Common myeloid progenitor, CD34-positive (primary cell): ENCODE measurements at regions not wholly inside any gene's neighbourhood (a gene's known extent, or its start where the extent isn't known, plus 50 kb on each side); places are given as distances from the start of the nearest gene placed in this dataset.

Experiments
- CTCF ChIA-PET: fragments of 350-600 bp; sonication (Branson Sonifier 250); formaldehyde crosslinking; loops from one replicate; lab custom pipeline; 2021; ENCODE audit warnings: antibody characterized with exemption; lab: Charles Lee
- POLR2A ChIA-PET: fragments of 350-600 bp; sonication (Branson Sonifier 250); formaldehyde crosslinking; loops from one replicate; lab custom pipeline; 2021; ENCODE audit warnings: antibody characterized with exemption; lab: Charles Lee
- DNase-seq, 3 donors: peaks; one replicate each; pipeline versions ENCODE4 v3.0.0 to v3.0.0-alpha.2; 2013
- H3K27ac ChIP-seq, 2 experiments: 1 replicate in 1 of 2; 2 replicates in 1 of 2; pipeline ENCODE4 v1.7.0; 2013; ENCODE audit warnings: inconsistent platforms in 2 of 2, low read length in 2 of 2, mild to moderate bottlenecking in 2 of 2, low read depth in 1 of 2, moderate library complexity in 1 of 2; ENCODE audit not compliant: severe bottlenecking in 2 of 2, insufficient read depth in 1 of 2, poor library complexity in 1 of 2
- H3K27me3 ChIP-seq, 5 experiments: replicated peaks in 2 of 5; 1 replicate in 3 of 5; 2 replicates in 2 of 5; pipeline versions ENCODE4 v1.6.1 to v1.7.0; 2013; ENCODE audit warnings: low read length in 4 of 5, mild to moderate bottlenecking in 2 of 5, moderate library complexity in 2 of 5, inconsistent platforms in 1 of 5; ENCODE audit not compliant: insufficient read depth in 5 of 5, control insufficient read depth in 4 of 5
- H3K36me3 ChIP-seq, 4 experiments: 1 replicate in 2 of 4; 2 replicates in 2 of 4; pipeline versions ENCODE4 v1.6.1 to v1.7.0; 2013; ENCODE audit warnings: low read length in 3 of 4, control low read depth in 1 of 4, mild to moderate bottlenecking in 1 of 4; ENCODE audit not compliant: control insufficient read depth in 4 of 4, insufficient read depth in 4 of 4
- H3K4me1 ChIP-seq, 4 experiments: 1 replicate in 3 of 4; 2 replicates in 1 of 4; pipeline versions ENCODE4 v1.6.1 to v1.7.1; 2013; ENCODE audit warnings: low read length in 3 of 4, mild to moderate bottlenecking in 3 of 4, control low read depth in 1 of 4, inconsistent platforms in 1 of 4, moderate library complexity in 1 of 4; ENCODE audit not compliant: control insufficient read depth in 4 of 4, insufficient read depth in 4 of 4; ENCODE audit errors: control extremely low read depth in 1 of 4
- H3K4me3 ChIP-seq, 7 experiments: 1 replicate in 4 of 7; 2 replicates in 3 of 7; pipeline versions ENCODE4 v1.5.1 to v1.7.0; 2013; ENCODE audit warnings: mild to moderate bottlenecking in 7 of 7, low read length in 6 of 7, moderate library complexity in 6 of 7, inconsistent platforms in 2 of 7, low read depth in 2 of 7, control low read depth in 1 of 7; ENCODE audit not compliant: insufficient read depth in 4 of 7, control insufficient read depth in 1 of 7; ENCODE audit errors: extremely low read depth in 1 of 7
- H3K9me3 ChIP-seq, 5 experiments: 1 replicate in 4 of 5; 2 replicates in 1 of 5; pipeline versions ENCODE4 v1.6.1 to v1.7.1; 2013; ENCODE audit warnings: low read length in 4 of 5, mild to moderate bottlenecking in 2 of 5, inconsistent platforms in 1 of 5, low read depth in 1 of 5, moderate library complexity in 1 of 5; ENCODE audit not compliant: control insufficient read depth in 4 of 5, insufficient read depth in 2 of 5; ENCODE audit errors: control extremely low read depth in 1 of 5
- WGBS: methylation state at CpG from one replicate; pipeline ENCODE4 v1.1.5; 2013; ENCODE audit not compliant: insufficient coverage; 5-methylcytosine and 5-hydroxymethylcytosine counted together

DNA sequence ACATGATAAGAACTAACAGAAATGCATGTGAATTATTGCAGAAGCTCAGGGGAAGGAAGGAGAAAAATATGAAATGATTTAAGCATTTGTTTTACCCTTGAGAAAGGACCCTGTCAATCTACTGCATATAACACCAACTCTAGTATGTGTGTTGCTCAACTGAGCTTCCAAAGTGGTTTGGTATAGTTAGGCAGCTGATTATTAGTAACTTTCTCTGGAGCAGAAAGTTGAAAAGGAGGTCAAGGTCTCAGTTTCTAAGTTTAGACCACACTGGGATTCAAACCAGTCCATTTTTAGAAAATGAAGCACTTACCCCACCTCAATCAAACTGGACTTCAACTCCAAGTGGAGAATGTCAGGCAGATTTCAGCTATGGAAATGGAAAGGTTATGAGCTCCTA is 123.3 kb upstream of the CDC42EP3 start:
- DNase-seq: no peak
- no peak overlapping the region for H3K4me3 ChIP-seq
- H3K27me3 ChIP-seq: no peaks in the 10 kb centered on the region
- H3K9me3 ChIP-seq: no peaks in the 10 kb centered on the region
- peaks cover 0 to 13% (median 8%) of the 10 kb centered on the region in 4 experiments for H3K4me1 ChIP-seq
- ChIA-PET POLR2A (interaction anchor here (0.6 kb wide), 1 partner anchor 897 kb away, joined by 4 read pairs; no protein-coding TSS in a partner anchor), CTCF (interaction anchor here (0.9 to 1.8 kb wide), 3 partner anchors 13 to 67 kb away, joined by 3 to 6 read pairs (median 4); no protein-coding TSS in a partner anchor)
- H3K27ac ChIP-seq: no peak overlapping the region
- no peaks in the 10 kb centered on the region for H3K36me3 ChIP-seq

DNA sequence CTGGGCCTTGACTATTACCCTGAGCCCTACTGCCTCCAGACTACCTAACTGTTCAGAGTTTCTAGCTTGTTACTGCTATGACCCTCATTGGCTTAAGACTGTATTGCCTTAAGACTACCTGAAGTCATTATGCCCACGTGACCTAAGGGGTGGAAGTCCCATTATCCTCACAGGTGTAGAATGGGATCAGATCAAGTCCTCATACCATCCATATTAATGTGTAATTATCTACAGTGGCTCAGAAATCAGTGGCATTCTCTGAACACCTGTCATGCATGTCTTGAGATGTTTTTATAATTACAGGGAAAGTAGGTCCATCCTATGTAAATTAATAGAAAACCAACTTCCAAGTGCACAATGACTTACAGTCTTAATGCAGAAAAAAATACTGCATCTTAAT is 124.0 kb upstream of the CDC42EP3 start:
- H3K4me3 ChIP-seq: no peak overlapping the region
- H3K9me3 ChIP-seq: no peaks in the 10 kb centered on the region
- CTCF ChIA-PET: interaction anchor here (0.9 to 1.8 kb wide), 3 partner anchors 12 to 265 kb away, joined by 3 to 6 read pairs (median 3); no protein-coding TSS in a partner anchor
- H3K27me3 ChIP-seq: no peaks in the 10 kb centered on the region
- H3K4me1 ChIP-seq: peaks cover 0 to 9% (median 5%) of the 10 kb centered on the region in 4 experiments
- no peaks in the 10 kb centered on the region for H3K36me3 ChIP-seq
- POLR2A ChIA-PET: no interaction called here
- no CpG with 5 or more reads among the region's 1 CpG for WGBS
- no peak overlapping the region for H3K27ac ChIP-seq
- DNase-seq: no peak

DNA sequence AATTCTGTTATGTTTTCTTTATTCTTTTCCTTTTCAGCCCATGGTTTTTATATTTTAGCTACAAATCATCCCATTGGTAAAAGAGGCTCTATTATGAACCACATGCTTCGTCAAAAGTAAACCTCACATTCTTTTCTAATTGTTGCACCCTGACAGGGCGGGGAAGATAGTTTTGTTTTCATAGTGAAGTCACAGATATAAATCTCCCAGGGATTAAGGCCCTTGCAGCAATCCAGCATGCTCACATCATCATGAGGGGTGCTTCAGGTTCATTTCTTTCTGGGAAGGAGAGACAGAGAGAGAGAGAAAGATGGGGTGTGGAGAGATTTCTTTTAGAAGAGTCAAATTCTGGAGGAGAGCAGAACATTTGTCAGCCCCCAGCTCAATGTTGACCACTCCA is 124.5 kb upstream of the CDC42EP3 start:
- no CpG with 5 or more reads among the region's 2 CpGs for WGBS
- no peaks in the 10 kb centered on the region for H3K27me3 ChIP-seq
- no peaks in the 10 kb centered on the region for H3K9me3 ChIP-seq
- no peak overlapping the region for H3K4me3 ChIP-seq
- ChIA-PET CTCF (interaction anchor here (1.1 to 1.8 kb wide), 3 partner anchors 11 to 381 kb away, joined by 3 to 6 read pairs (median 5); no protein-coding TSS in a partner anchor), POLR2A (no interaction called here)
- H3K4me1 ChIP-seq: peaks cover 0 to 9% (median 5%) of the 10 kb centered on the region in 4 experiments
- H3K27ac ChIP-seq: no peak overlapping the region
- DNase-seq: no peak
- H3K36me3 ChIP-seq: no peaks in the 10 kb centered on the region

DNA sequence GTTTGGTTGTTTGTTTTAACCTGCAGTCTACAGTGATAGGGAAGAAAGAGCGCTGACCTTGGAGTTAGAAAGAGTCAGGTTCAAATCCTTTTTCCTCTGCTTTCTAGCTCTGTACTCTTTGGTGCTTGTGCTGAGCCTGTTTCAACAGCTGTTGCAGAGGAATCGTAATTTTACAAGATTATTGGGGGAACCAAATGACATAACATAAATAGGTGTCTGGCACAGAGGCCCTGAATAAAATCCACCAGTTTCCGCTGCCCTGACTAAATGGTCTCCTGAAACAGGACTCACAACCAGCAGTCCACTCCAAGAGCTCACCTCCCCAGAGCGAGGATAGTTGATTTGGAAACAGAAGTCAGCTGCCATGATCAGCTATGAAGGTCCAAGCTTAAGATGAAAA is 125.0 kb upstream of the CDC42EP3 start:
- Histone ChIP-seq H3K4me1 (peaks cover 0 to 9% (median 5%) of the 10 kb centered on the region in 4 experiments), H3K9me3 (no peaks in the 10 kb centered on the region), H3K4me3 (no peak overlapping the region), H3K36me3 (no peaks in the 10 kb centered on the region), H3K27ac (no peak overlapping the region), H3K27me3 (no peaks in the 10 kb centered on the region)
- WGBS: 100% methylated on average over 3 of the region's 4 CpGs
- POLR2A ChIA-PET: no interaction called here
- no peak for DNase-seq
- CTCF ChIA-PET: interaction anchor here (1.3 kb wide), 1 partner anchor 381 kb away, joined by 5 read pairs; no protein-coding TSS in a partner anchor

DNA sequence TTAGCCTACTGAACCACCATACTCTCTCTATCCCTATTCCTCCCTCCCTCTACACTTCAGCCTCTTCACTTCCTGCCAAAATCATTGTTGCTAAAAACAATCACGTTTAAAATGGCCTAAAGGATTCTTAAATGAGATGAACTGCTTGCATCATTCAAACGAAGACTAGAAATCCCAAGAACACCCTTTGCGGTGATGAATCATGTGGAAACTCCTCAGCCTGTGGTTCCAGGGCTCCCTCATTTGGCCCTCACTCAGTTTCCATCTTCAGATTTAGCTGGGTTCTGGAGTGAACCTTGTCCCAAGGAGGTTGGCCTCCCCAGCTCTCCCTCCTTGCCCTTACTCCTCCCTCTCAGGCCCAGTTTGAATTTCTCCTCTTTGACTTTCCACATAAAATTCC is 125.6 kb upstream of the CDC42EP3 start:
- ChIA-PET CTCF (interaction anchor here (1.3 kb wide), 1 partner anchor 382 kb away, joined by 5 read pairs; no protein-coding TSS in a partner anchor), POLR2A (no interaction called here)
- peaks cover 0 to 9% (median 5%) of the 10 kb centered on the region in 4 experiments for H3K4me1 ChIP-seq
- H3K27me3 ChIP-seq: no peaks in the 10 kb centered on the region
- H3K4me3 ChIP-seq: no peak overlapping the region
- H3K9me3 ChIP-seq: no peaks in the 10 kb centered on the region
- H3K27ac ChIP-seq: no peak overlapping the region
- no peaks in the 10 kb centered on the region for H3K36me3 ChIP-seq
- WGBS: 97% methylated on average over 3 of the region's 3 CpGs
- no peak for DNase-seq

DNA sequence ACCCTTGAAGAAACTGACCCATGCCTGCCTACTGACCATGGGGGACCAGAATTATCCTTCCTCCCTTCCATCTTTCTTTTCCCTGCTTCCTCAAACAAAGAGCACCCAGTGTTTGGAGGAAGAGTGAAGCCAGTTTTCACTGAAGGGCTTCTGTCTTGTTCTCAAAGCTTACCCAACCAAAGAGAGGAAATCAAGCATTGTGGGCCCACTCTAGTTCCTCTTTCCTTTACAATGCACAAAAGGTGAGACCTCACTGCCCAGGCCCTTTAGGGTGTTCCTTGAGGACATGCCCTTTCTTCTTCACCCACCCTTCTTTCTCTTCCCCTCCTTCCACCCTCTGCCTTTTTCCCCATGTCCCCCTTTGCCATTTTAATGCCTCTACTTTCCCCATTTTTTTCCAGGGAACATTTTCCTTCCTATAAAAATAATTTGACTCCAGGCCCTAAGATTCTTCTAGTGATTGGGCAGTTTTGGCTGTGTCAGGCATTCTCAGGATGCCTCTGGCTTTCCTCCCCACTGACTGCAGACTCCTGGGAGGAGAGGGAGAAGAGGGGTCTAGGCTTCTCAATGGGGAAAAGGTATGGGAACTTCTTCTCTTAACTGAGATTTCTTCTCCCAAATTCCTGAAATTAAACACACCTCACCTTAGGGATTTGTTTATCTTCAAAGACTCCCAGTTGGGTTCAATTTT is 126.6 kb upstream of the RMDN2 start:
- no peaks in the 10 kb centered on the region for H3K9me3 ChIP-seq
- no peaks in the 10 kb centered on the region for H3K36me3 ChIP-seq
- H3K4me1 ChIP-seq: peaks cover 0 to 9% (median 5%) of the 10 kb centered on the region in 4 experiments
- H3K4me3 ChIP-seq: no peak overlapping the region
- ChIA-PET POLR2A (interaction anchor here (0.6 kb wide), 1 partner anchor 35 kb away, joined by 3 read pairs; no protein-coding TSS in a partner anchor), CTCF (interaction anchor here (0.8 to 1.8 kb wide), 4 partner anchors 14 to 65 kb away, joined by 3 to 4 read pairs (median 3); no protein-coding TSS in a partner anchor)
- peak; percentile 14 to 63 (median 40) for DNase-seq
- H3K27ac ChIP-seq: no peak overlapping the region
- no peaks in the 10 kb centered on the region for H3K27me3 ChIP-seq

DNA sequence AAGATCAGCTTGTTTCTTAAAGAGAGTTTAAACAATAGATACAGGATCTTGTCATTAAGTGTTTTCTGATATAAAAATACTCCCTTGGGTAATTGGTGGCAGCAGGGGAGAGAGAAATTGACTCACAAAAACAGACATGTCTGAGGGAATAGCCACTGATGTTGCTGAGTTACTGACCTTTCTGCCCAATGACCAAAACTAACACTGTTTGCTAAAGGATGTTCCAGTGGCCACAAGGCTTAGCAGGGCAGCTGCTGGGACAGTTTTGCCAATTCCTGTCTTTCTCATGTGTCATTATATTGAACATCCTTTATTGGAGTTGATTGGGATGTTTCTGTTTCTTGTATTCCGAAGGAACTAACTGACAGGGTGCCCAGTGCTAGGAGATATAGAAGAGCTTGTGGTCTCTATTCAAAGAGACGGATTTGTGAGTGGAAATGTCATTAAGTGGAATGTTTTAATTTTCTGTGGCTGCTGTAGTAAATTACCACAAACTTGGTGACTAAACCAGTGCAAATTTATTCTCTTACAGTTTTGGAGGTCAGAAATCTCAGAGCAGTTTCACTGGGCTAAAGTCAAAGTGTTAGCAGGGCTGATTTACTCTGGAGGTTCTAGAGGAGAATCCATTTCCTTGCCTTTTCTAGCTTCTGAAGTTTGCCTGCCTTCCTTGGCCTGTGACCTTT is 124.8 kb upstream of the RMDN2 start:
- no peak for DNase-seq
- Histone ChIP-seq H3K4me3 (no peak overlapping the region), H3K36me3 (no peaks in the 10 kb centered on the region), H3K27ac (no peak overlapping the region), H3K27me3 (no peaks in the 10 kb centered on the region), H3K4me1 (peaks cover 0 to 9% (median 5%) of the 10 kb centered on the region in 4 experiments), H3K9me3 (no peaks in the 10 kb centered on the region)
- no CpG with 5 or more reads among the region's 2 CpGs for WGBS
- ChIA-PET CTCF (no interaction called here), POLR2A (no interaction called here)
